ENCODE measurements at regions not wholly inside any gene's neighbourhood (a gene's known extent, or its start where the extent isn't known, plus 50 kb on each side); places are given as distances from the start of the nearest gene placed in this dataset.

- DNase-seq (ENCODE audit: low spot score) = no peak
Measured at GRCh38 chr10:113292086-113292485, 260.8 kb upstream of the HABP2 start.

- DNase-seq (ENCODE audit: low spot score) = no peak
Measured at GRCh38 chr10:113292743-113293142, 260.1 kb upstream of the HABP2 start.

- no peak for DNase-seq (ENCODE audit: low spot score)
Measured at GRCh38 chr10:113293167-113293566, 259.7 kb upstream of the HABP2 start.

GRCh38 chr10:113294868-113295267 lies 258.0 kb upstream of the HABP2 start:
- no peak for DNase-seq (ENCODE audit: low spot score)

- no peak for DNase-seq (ENCODE audit: low spot score)
Measured at GRCh38 chr10:113297226-113297625, 255.6 kb upstream of the HABP2 start.

GRCh38 chr10:113298616-113299015 lies 254.2 kb upstream of the HABP2 start:
- DNase-seq (ENCODE audit: low spot score) = no peak

- DNase-seq (ENCODE audit: low spot score) = no peak
Measured at GRCh38 chr10:113300201-113300600, 252.7 kb upstream of the HABP2 start.

GRCh38 chr10:113300617-113301016 lies 252.2 kb upstream of the HABP2 start:
- DNase-seq (ENCODE audit: low spot score) = peak; percentile 58

- DNase-seq (ENCODE audit: low spot score) = peak; percentile 32
Measured at GRCh38 chr10:113301342-113301984, 251.4 kb upstream of the HABP2 start.

- no peak for DNase-seq (ENCODE audit: low spot score)
Measured at GRCh38 chr10:113302062-113302461, 250.8 kb upstream of the HABP2 start.

- DNase-seq (ENCODE audit: low spot score) = no peak
Measured at GRCh38 chr10:113303544-113304146, 249.2 kb upstream of the HABP2 start.

- DNase-seq (ENCODE audit: low spot score) = no peak
Measured at GRCh38 chr10:113304726-113305125, 248.1 kb upstream of the HABP2 start.

GRCh38 chr10:113305871-113306270 lies 247.0 kb upstream of the HABP2 start:
- DNase-seq (ENCODE audit: low spot score) = no peak

- no peak for DNase-seq (ENCODE audit: low spot score)
Measured at GRCh38 chr10:113309791-113310190, 243.1 kb upstream of the HABP2 start.

- DNase-seq (ENCODE audit: low spot score) = no peak
Measured at GRCh38 chr10:113310347-113310746, 242.5 kb upstream of the HABP2 start.

- DNase-seq (ENCODE audit: low spot score) = no peak
Measured at GRCh38 chr10:113313048-113313602, 239.7 kb upstream of the HABP2 start.

GRCh38 chr10:113313722-113314121 lies 239.1 kb upstream of the HABP2 start:
- DNase-seq (ENCODE audit: low spot score) = no peak

GRCh38 chr10:113316506-113316905 lies 236.3 kb upstream of the HABP2 start:
- DNase-seq (ENCODE audit: low spot score) = no peak

- no peak for DNase-seq (ENCODE audit: low spot score)
Measured at GRCh38 chr10:113317489-113317888, 235.4 kb upstream of the HABP2 start.

GRCh38 chr10:113319479-113319878 lies 233.4 kb upstream of the HABP2 start:
- no peak for DNase-seq (ENCODE audit: low spot score)

GRCh38 chr10:113320211-113320610 lies 232.6 kb upstream of the HABP2 start:
- no peak for DNase-seq (ENCODE audit: low spot score)

GRCh38 chr10:113320987-113321386 lies 231.9 kb upstream of the HABP2 start:
- no peak for DNase-seq (ENCODE audit: low spot score)

GRCh38 chr10:113322843-113323242 lies 230.0 kb upstream of the HABP2 start:
- DNase-seq (ENCODE audit: low spot score) = no peak

GRCh38 chr10:113323985-113324384 lies 228.9 kb upstream of the HABP2 start:
- DNase-seq (ENCODE audit: low spot score) = no peak
